SK-MEL-5 (cell line): ENCODE measurements at regions not wholly inside any gene's neighbourhood (a gene's known extent, or its start where the extent isn't known, plus 50 kb on each side); places are given as distances from the start of the nearest gene placed in this dataset.

ENCODE experiments used
- DNase-seq: peaks from one replicate; pipeline ENCODE4 v3.0.0-alpha.2; 2016; ENCODE audit warnings: low read depth, low spot score
- in situ Hi-C: cut with HindIII; loops from 2 replicates; pipeline ENCODE4 v1.10.0; 2016; ENCODE audit warnings: low sequenced_read_pairs, high pct_unique_total_duplicates, low pct_unique_long_range_greater_than_20kb

DNA sequence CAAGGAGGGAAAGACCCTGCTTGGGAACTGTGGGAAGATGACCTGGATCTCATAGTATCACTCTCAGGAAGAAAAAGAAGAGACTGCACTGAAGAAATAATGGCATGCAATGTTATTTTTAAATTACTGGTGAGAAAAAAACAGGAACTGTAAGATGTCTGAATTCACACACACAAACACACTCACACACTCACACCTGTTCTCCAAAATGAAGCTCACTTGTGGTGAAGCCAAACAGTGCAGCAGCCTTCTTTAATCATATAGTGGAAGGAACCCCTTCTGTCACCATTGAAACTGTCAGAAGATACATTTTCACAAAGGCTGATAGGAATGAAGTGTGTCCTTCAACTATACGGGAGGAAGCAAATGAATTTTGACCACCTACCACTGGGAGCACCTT lies 156.5 kb upstream of the GHITM start:
- in situ Hi-C loops = no loop called here
- DNase-seq = no peak

DNA sequence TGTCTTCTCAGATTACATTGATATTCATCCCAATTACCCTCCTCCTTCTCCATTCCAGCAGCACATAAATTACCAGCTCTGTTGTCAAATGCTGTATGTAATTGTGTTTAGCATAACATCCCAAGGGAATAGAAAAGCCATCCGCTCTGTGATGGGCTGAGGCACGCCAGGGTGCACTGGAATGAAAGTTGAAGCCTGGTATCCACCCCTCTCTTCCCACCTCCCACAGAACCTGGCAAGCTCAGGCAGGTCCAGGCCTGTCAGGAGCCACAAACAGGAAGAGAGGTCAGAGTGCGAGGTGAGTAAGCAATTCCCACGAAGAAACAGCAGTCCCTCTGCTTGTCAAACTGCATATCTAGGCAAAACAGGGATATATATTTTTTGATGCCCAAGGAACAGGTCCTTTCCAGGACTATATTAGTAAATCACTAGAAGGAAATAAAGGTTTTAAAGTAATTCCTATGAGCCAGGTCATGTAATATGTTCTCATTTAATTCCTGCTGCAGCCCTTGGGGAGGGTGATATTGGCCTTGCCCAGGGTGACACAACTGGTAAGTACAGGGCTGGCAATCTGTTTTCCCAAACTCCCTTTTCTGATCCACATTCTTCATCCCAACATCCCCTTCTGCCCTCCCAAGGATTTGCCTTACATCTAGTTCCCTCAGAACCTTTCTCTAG lies 155.6 kb upstream of the GHITM start:
- DNase-seq = no peak
- in situ Hi-C loops = no loop called here

DNA sequence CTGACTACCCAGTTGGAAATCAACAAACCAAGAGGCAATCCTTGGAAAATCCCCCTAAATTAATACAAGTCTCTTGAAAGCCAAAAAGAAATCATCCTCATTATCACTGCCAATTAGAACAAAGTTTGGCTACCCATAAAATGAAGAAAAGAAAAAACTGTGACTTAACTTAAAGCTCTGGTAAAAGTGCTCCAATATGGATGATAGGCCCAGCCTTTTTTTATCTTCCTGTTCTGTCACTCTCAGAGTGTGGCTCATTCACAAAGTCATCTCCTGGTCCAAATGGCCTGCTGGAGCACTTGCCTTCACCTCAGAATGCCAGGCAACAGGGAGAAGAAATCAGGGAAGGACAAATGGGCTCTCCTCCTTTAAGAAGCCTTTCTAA lies 155.1 kb upstream of the GHITM start:
- in situ Hi-C loops = no loop called here
- no peak for DNase-seq

DNA sequence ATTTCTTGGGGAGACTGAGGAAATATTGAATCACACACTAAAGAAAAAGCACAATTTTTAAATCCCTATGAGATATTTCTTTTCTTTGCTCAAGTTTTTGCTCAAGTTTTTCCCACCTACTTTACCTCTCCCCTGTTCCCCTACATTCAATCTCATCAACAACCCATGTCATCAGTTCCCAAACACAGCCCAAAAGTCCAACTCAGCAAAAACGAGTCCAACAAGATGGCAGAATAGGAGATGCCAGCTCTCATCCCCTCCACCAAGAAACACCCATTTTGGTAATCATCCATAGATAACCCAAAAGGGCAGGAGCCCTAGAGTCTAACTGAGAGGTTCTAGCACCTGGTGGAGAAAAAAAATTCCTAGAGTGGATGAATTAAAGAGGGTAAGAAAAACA lies 152.5 kb upstream of the GHITM start:
- DNase-seq = no peak
- in situ Hi-C loops = no loop called here

DNA sequence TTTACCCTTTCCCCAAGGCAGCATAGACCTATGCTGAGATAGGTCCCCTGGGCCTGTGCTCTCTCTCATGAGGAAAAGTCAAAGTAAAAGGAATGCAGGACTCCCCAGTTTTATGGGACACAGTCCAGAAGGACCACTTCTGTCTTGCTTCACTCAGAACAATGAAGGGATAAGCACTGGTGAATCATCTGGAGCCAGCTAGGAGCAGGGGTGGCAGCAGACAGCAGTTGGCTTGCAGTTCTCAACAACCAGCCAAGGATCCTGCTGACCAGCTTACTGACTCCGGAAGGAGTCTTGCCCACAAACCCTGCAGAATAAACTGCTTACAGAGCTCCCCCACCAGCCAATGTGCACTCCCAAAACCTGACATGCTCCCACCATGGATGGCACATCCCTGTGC lies 152.1 kb upstream of the GHITM start:
- in situ Hi-C loops = no loop called here
- DNase-seq = no peak

DNA sequence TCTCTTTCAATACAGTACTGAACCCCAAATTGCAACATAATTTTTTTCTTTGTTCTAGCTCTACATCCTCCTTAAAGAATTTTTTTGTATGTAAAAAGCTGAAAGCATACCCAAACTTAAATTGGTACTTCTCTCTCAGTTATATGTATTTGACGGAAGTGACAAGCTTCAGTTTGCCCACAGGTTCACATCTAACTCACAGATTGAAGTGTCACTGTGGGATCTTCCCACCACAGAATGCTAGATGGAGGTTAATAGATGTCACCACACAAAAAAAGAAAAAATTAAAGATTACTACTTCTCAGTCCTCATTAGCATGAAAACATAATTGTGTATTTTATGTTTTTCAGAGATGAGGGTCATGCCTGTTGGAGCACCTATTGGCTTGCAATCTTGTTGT lies 150.9 kb upstream of the GHITM start:
- DNase-seq = no peak
- in situ Hi-C loops = no loop called here

DNA sequence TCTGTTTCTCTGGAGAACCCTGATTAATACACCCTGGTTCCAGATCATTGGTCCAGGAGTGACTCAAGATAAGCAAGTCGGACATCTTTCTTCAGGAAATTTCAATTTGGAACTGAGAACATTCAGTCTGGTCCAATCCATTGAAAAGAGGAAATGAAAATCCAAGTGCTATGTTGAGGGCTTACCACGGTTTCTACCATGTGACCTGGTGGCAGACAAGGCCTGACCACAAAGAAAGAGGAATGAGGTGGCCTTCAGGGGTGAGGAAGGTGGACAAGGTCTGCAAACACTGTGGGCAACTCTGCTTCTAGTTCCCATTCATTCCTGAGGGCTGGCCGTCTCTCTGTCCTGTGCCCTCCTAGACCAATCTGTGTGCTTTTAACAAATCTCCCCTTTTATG lies 149.2 kb upstream of the GHITM start:
- no peak for DNase-seq
- in situ Hi-C loops = no loop called here

DNA sequence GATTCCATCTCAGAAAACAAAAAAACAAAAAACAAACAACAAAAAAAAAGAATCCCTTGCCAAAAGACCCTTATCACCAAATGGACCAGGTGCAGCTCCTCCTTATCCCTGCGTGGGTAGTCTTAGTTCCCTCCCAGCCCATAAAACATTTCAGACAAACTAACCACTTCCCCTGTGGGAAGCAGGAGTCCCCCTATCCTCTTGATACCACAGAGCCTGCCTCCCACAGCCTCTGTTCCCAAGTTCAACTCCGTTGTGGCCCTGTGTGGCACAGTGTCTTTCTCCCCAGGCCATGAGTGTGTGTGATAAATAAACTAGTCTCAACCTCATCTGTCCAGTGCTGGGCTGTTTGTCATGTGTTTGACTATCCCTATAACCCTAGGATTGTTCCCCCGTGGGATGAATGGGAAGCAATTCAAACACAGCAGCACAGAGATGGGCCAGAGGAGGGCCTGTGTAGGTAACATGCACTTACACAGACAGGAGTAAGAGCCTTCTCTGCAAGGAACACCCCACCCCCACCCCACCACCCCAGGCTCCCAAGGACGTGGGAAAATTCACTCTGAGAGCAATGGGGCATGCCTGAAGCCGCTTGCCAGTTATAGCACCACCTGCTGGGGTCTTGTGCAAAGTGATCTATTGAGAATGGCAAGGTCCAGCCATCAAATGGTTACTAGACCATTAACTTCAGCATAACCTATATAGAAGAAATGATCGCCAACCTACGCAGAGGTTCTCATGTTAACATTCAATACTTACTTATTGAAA lies 147.1 kb upstream of the GHITM start:
- DNase-seq = peak; percentile 65
- in situ Hi-C loops = no loop called here

DNA sequence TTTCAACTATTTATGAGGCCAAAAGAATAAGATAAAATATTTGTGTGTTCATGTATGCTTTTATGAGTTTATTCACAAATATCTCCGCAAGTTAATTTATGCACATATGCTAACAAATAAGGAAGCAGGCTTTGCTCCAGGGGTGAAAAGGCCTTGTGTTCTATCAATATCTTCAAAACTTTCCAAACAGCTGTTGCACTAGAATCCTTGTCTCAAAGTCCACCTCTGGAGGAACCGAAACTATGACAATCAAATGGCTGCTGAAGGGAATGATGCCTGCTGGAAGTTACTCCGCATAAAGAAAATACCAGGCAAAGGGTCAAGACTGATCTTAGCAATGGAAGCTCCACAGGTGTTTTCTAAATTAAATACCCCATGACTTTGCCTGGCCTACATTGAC lies 145.0 kb upstream of the GHITM start:
- no peak for DNase-seq
- in situ Hi-C loops = no loop called here

DNA sequence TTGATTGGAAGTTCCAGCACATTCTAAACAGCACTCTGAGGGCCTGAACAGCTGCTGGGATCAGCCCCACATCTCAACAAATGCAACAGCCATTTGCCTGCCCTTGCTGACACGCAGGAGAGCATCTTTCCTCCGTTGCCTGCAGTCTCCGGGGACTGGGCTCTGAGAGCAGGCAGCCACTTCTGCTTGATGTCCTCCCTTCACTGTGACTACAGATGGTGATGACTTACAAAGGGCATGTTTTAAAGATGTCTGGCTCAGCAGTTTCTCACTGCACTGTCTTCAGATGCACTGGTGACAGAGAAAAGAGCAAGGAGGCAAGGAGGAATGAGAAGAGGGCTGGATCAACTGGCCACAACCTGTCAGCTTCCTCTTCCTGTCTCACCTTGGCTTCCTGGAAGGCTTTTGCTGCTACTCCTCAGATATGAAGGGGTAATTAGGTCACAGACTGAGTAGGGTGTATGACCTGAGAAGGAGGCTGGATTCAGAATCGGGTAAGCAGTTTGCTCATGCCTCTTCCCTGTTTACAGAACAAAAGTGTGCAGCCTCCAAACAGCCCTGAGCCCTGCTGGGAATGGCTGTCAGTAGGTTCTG lies 143.5 kb upstream of the GHITM start:
- in situ Hi-C loops = no loop called here
- DNase-seq = no peak

DNA sequence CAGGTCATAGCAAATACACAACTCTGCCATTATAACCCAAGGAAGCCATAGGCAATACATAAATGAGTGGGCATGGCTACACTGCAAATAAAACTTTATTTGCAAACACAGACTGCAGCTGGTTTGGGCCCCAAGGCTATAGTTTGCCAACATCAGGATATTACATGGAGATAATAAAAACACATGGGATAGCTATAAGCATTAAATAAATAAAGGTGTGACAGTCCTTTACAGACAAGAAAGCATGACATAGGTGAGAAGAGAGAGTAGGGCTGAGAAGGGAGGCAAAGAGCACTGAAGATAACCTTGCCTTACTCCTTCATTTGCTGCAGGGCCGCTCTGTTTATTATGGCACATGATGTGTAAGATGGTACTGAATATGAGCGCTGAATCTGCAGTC lies 135.1 kb upstream of the GHITM start:
- in situ Hi-C loops = no loop called here
- no peak for DNase-seq

DNA sequence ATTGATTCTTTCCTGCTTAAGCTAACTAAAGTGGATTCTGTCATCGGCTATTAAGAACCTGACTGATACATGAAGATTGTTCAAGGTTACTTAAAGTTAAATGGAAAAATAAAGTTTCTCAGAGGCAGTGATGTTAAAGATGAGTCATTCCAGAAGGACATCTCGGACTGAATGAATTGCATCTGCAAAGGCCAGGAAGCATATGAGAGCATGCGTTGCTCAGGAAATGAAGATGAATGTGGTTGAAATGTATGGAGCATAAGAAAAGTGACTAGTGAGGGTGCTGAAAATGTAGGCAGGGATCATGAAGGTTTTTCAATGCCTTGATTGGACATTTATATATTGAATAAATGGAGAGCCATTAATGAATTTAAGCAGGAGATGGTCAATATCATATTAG lies 133.9 kb upstream of the GHITM start:
- DNase-seq = no peak
- in situ Hi-C loops = no loop called here

DNA sequence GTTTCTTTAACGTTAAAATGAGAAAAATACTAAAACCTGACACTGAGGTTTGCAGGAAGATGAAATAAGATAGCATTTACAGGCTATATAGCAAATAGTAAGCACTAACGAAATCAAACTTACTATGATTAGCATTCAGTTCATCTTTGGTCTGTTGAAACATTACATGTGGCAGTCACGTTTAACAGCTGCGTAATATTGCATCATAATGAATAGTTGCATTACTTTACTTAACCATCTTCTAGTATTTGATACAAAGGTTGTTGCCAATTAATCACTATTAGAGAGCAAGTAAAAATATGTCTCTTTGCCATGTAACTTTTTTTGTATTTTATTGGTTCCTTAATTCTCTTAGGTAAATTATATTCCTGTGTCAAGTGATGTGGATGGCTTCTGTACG lies 131.8 kb upstream of the GHITM start:
- DNase-seq = no peak
- in situ Hi-C loops = no loop called here

DNA sequence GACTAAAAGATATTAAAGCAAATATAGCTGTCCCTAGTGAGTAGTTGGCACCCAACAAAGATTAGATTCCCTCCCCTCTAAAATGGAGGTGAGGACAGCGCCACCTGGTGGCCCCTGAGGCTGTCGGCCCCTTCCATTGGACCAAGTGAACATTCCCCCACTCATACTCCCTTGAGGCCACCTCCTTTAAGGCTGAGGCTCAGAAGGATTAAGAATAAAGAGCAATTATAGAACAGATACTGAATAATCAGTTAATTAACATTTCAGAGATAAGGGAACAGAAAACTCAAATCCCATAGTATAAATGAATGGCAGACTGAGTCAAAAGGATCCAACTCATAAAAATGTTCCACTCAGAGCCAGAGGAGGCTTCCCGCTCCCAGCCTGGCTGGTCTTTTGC lies 130.4 kb upstream of the GHITM start:
- DNase-seq = peak; percentile 56
- in situ Hi-C loops = no loop called here

DNA sequence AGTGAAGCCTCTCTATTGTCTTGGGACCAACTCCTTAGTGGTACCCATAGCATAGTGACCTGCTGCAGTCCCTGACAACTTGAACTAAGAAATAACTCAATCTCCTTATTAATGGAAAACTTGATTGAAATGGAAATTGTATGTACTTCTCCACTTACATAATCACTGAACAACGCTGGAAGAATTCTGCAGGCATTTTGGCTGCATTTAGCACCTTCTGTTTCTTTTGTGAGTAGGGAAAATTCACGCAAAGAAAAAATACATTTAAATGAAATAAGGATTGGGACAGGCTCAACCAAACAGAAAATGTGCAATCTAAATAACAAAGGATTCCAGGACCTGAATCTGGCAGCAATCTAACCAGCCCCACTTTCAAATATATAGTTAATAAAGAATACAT lies 126.9 kb upstream of the GHITM start:
- in situ Hi-C loops = no loop called here
- no peak for DNase-seq

DNA sequence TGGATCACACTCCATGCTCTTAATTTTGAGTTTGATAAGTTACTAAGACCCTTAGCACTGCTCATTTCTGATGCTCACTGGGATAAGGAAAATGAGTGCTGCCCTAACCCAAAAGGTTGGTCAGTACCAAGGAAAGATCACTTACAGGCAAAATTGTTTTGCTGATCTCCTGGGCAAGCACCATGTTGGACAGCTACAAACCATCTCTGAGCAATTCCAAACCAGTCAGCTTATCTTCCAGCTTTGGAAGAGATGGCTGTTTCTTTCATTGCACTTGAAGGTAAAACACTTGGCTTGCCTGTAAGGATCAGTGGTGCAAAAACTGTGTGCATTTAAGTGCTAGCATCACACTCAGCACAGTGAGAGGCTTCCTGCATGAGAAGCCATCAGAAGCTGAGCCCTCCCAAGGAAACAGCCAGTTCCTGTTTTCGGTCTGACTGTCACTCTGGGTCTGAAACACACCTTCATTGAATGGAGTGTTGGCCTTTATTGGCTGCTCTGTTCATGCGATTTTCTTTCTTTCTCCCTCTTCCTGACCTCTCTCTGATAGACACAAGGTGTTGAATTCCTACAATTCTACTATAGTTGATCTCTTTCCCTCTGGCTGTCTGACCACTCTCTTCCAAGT lies 126.4 kb upstream of the GHITM start:
- DNase-seq = no peak
- in situ Hi-C loops = no loop called here

DNA sequence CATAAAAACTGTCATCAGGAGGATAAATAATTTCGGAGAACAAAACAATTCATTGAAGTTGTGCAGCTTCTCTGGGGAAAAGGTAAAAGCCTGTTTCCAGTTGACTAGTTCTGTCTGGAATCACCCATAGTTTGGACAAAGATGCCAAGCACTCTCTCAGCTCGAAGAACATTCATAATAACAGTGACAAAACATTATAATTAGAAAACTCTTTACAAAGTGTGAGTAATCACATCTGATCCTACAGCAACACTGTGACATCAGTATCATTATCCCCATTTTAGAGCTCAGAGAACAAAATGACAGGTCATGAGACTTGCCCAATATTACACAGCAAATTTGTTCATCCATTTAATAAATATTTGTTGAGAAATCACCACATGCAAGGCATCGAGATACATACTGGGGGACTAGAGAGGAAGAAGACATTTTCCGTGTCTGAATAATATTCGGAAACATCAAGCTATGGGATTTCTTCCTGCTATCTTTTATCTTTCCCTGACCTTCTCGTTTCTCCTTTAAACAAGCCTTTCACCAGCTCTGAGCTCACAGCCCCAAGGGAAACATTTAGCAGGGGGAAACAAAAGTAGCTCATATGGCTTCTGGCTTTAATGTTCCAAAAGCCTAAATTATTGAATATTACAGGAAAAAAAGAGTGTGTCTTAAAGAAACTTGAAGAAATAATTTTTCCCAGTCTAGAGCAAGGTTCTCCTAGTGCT lies 123.3 kb upstream of the GHITM start:
- no peak for DNase-seq
- in situ Hi-C loops = no loop called here

DNA sequence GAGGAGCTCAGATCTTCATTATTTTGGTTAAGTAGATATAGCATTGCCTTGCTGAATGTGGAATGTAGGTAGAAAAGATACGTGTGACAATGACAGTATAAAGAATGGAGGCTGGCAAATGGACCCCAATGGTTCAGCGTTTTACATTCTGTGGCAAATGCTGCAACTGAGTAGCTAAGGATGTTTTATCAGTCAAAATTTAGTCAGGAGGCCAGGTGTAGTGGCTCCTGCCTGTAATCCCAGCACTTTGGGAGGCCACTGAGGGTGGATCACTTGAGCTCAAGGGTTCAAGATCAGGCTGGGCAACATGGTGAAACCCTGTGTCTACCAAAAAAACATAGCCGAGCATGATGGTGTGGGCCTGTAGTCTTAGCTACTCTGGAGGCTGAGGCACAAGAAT lies 120.5 kb upstream of the GHITM start:
- no peak for DNase-seq
- in situ Hi-C loops = no loop called here
